LNCAP (cell line): ENCODE measurements at regions not wholly inside any gene's neighbourhood (a gene's known extent, or its start where the extent isn't known, plus 50 kb on each side); places are given as distances from the start of the nearest gene placed in this dataset.

ENCODE experiments used
- CTCF ChIP-seq: fragments of 450-650 bp; IDR thresholded peaks from 2 replicates; pipeline ENCODE4 v1.5.1; 2017; ENCODE audit warnings: mild to moderate bottlenecking

DNA sequence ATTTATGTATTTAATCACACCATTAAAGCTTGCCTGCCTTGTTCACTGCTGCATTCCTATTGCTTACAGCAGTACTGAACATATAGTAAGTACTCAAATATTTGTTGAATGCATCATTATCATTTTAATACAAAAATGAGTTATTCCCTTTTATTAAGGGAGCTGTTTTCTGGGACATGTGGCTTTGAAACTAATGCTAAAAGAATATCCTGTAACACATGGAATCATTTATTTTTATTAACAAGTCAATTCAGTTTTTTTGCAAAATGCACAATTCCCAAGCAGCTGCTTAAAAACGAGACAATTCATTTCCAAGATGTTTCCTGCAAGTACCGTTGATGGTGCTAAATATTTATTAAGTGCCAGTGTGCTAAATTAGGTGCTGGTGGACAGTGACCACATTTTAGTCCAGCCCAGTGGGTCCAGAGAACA lies 148.3 kb upstream of the NR3C1 start:
- no peak for TF ChIP-seq CTCF

- no peak for TF ChIP-seq CTCF
These were observed 147.6 kb upstream of the NR3C1 start for GRCh38 chr5:143550986-143551630.

GRCh38 chr5:143547342-143547741 lies 143.9 kb upstream of the NR3C1 start:
- no peak for TF ChIP-seq CTCF

- TF ChIP-seq CTCF = no peak
These were observed 142.9 kb upstream of the NR3C1 start for GRCh38 chr5:143546394-143546793.

DNA sequence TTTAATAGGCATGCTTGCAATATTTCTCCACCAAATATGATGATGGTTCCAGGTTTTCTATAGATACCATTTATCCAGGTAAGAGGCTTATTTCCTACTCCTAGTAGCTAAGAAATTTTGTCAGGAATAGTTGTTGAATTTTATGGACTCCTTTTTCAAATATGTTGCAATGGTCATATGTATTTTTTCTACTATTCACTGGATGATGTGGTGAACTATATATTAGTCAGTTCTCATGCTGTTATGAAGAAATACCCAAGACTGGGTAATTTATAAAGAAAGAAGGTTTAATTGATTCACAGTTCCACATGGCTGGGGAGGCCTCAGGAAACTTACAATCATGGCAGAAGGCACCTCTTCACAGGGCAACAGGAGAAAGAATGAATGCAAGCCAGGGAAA lies 141.1 kb upstream of the NR3C1 start:
- TF ChIP-seq CTCF = no peak

DNA sequence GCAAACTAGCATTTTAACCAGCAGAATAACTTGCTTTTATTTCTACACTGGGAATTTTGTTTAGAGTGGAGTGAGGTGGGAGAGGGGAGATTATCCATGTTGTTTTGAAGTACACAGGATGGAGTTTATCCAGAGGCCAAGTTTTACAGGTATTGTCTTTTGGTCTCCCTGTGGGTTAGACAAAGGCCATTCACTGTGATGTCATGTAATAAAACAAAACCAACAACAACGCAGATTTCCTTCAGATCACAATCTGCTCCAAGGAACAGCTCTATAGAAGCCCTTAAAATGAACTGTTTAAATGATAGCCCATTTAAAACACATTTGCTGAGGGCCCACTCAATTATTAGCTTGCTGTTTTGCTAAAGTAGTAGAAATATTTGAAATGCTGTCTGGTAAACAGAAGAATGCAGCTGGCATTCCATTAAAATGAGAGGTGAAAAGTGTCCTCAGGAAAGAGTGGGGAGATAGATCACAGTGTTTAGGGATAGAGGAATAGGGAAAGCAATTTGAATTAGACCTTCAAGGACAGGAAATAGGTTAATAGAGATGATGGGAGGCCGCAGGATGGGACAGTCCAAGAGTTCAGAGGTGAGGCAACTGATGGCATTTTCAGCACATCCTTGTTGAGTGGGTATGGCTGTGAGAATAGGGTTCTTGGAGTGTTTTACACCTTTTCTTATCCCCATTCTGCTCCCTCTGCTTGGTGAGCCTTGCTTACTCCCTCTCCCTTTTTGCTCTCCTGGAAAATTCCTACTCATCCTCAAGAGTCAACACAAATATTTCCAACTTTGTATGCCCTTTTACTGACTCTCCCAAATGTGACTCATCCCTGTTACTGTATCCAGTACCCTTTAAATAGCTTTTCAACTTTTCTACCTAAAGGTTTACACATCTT lies 140.1 kb upstream of the NR3C1 start:
- TF ChIP-seq CTCF = no peak

- TF ChIP-seq CTCF = no peak
These were observed 139.3 kb upstream of the NR3C1 start for GRCh38 chr5:143542798-143543144.
